GM23338 (cell line): ENCODE measurements at regions not wholly inside any gene's neighbourhood (a gene's known extent, or its start where the extent isn't known, plus 50 kb on each side); places are given as distances from the start of the nearest gene placed in this dataset.

Experiments
- CREB1 ChIP-seq: fragments of 250-450 bp; sonication (Bioruptor Pico); IDR thresholded peaks from 2 replicates; pipeline ENCODE4 v1.5.0; 2020; ENCODE audit warnings: low read depth, mild to moderate bottlenecking, moderate library complexity
- EZH2 ChIP-seq: fragments of 200-600 bp; sonication (generic); IDR thresholded peaks from one replicate; pipeline ENCODE4 v1.8.0; 2017; ENCODE audit warnings: antibody characterized with exemption, mild to moderate bottlenecking, low read depth; ENCODE audit not compliant: unreplicated experiment
- EZH2phosphoT487 ChIP-seq: fragments of 200-600 bp; sonication (generic); IDR thresholded peaks from one replicate; pipeline ENCODE4 v1.8.1; 2018; ENCODE audit warnings: antibody characterized with exemption; ENCODE audit not compliant: unreplicated experiment
- JUNB ChIP-seq: IDR thresholded peaks from one replicate; pipeline ENCODE4 v1.6.1; 2016; ENCODE audit warnings: antibody characterized with exemption; ENCODE audit not compliant: unreplicated experiment
- POLR2AphosphoS5 ChIP-seq: IDR thresholded peaks from 2 replicates; pipeline ENCODE4 v1.6.1; 2016; ENCODE audit warnings: antibody characterized with exemption, low read depth
- STAT1 ChIP-seq: IDR thresholded peaks from one replicate; pipeline ENCODE4 v1.6.1; 2016; ENCODE audit warnings: antibody characterized with exemption; ENCODE audit not compliant: unreplicated experiment
- TF ChIP-seq, protein P1 (sequence below), 2 experiments: fragments of 200-600 bp in 1 of 2; sonication (generic) in 1 of 2; conservative IDR thresholded peaks; 2 replicates each; pipeline versions ENCODE4 v1.5.1 to v1.6.1; 2016 to 2017; ENCODE audit warnings: antibody characterized with exemption in 2 of 2, low read depth in 2 of 2, mild to moderate bottlenecking in 2 of 2, moderate library complexity in 1 of 2
- TF ChIP-seq, protein P2 (sequence below): IDR thresholded peaks from one replicate; pipeline ENCODE4 v1.6.1; 2018; ENCODE audit warnings: antibody characterized with exemption; ENCODE audit not compliant: unreplicated experiment

DNA sequence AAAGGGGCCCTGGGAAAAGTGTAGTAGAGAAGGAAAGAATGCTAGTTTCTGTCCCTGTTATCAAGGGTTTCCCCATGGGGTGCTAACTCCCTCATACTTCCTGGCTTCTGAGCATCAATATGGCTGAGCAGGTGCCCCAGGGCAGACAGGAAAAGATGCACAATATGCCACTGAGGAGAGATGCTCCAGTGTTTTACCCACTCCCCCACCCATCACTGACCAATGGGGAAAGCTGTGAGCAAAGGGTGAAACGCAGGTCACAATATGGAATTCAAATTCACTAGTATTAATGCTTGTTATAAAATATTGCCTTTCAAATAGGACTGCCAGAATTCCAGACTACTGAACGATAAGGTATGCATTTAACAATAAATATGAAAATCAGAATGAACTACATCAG lies 187.5 kb upstream of the CTNNB1 start:
- TF ChIP-seq POLR2AphosphoS5 (no peak), EZH2 (no peak), CREB1 (no peak), EZH2phosphoT487 (no peak), STAT1 (no peak), JUNB (no peak)
- TF ChIP-seq, protein P1, sequence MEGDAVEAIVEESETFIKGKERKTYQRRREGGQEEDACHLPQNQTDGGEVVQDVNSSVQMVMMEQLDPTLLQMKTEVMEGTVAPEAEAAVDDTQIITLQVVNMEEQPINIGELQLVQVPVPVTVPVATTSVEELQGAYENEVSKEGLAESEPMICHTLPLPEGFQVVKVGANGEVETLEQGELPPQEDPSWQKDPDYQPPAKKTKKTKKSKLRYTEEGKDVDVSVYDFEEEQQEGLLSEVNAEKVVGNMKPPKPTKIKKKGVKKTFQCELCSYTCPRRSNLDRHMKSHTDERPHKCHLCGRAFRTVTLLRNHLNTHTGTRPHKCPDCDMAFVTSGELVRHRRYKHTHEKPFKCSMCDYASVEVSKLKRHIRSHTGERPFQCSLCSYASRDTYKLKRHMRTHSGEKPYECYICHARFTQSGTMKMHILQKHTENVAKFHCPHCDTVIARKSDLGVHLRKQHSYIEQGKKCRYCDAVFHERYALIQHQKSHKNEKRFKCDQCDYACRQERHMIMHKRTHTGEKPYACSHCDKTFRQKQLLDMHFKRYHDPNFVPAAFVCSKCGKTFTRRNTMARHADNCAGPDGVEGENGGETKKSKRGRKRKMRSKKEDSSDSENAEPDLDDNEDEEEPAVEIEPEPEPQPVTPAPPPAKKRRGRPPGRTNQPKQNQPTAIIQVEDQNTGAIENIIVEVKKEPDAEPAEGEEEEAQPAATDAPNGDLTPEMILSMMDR (conservative IDR thresholded peaks at IDR 0.05; ENCODE audit: low read depth in 2 of 2) = no peak
- TF ChIP-seq, protein P2, sequence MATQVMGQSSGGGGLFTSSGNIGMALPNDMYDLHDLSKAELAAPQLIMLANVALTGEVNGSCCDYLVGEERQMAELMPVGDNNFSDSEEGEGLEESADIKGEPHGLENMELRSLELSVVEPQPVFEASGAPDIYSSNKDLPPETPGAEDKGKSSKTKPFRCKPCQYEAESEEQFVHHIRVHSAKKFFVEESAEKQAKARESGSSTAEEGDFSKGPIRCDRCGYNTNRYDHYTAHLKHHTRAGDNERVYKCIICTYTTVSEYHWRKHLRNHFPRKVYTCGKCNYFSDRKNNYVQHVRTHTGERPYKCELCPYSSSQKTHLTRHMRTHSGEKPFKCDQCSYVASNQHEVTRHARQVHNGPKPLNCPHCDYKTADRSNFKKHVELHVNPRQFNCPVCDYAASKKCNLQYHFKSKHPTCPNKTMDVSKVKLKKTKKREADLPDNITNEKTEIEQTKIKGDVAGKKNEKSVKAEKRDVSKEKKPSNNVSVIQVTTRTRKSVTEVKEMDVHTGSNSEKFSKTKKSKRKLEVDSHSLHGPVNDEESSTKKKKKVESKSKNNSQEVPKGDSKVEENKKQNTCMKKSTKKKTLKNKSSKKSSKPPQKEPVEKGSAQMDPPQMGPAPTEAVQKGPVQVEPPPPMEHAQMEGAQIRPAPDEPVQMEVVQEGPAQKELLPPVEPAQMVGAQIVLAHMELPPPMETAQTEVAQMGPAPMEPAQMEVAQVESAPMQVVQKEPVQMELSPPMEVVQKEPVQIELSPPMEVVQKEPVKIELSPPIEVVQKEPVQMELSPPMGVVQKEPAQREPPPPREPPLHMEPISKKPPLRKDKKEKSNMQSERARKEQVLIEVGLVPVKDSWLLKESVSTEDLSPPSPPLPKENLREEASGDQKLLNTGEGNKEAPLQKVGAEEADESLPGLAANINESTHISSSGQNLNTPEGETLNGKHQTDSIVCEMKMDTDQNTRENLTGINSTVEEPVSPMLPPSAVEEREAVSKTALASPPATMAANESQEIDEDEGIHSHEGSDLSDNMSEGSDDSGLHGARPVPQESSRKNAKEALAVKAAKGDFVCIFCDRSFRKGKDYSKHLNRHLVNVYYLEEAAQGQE = no peak
